CD4-positive, alpha-beta memory T cell (primary cell): ENCODE measurements at regions not wholly inside any gene's neighbourhood (a gene's known extent, or its start where the extent isn't known, plus 50 kb on each side); places are given as distances from the start of the nearest gene placed in this dataset.

Experiments used
- CTCF ChIA-PET: fragments of 350-600 bp; sonication (Branson Sonifier 250); formaldehyde crosslinking; loops from one replicate; lab custom pipeline; 2021; ENCODE audit warnings: inconsistent platforms; ENCODE audit not compliant: partially characterized antibody; lab: Charles Lee
- POLR2A ChIA-PET: fragments of 350-600 bp; sonication (Branson Sonifier 250); formaldehyde crosslinking; loops from one replicate; lab custom pipeline; 2021; ENCODE audit not compliant: partially characterized antibody; lab: Charles Lee
- DNase-seq, 5 donors: peaks; one replicate each; pipeline versions ENCODE4 v3.0.0 to v3.0.0-alpha.2; 2020 to 2022; ENCODE audit warnings: mixed read lengths in 1 of 5
- H3K27ac ChIP-seq: one replicate; pipeline ENCODE4 v1.7.0; 2013; ENCODE audit warnings: low read depth, low read length
- H3K27me3 ChIP-seq: 2 replicates; pipeline ENCODE4 v1.7.0; 2013; ENCODE audit warnings: mild to moderate bottlenecking, low read length, moderate library complexity; ENCODE audit not compliant: insufficient read depth
- H3K36me3 ChIP-seq: 2 replicates; pipeline ENCODE4 v1.7.0; 2013; ENCODE audit warnings: mild to moderate bottlenecking, low read length, moderate library complexity; ENCODE audit not compliant: insufficient read depth
- H3K4me1 ChIP-seq: 2 replicates; pipeline ENCODE4 v1.7.0; 2013; ENCODE audit warnings: mild to moderate bottlenecking, low read length, moderate library complexity; ENCODE audit not compliant: insufficient read depth
- H3K4me3 ChIP-seq, 2 donors: one replicate each; pipeline ENCODE4 v1.7.0; 2013; ENCODE audit warnings: low read length in 2 of 2, mild to moderate bottlenecking in 1 of 2
- H3K9me3 ChIP-seq, 2 donors: one replicate each; pipeline ENCODE4 v1.7.0; 2013; ENCODE audit warnings: low read length in 2 of 2, control low read depth in 1 of 2; ENCODE audit not compliant: control insufficient read depth in 1 of 2
- H3K27ac Mint-ChIP-seq, 7 donors: one replicate each; pipeline ENCODE4 v1.8.0; 2020 to 2021; ENCODE audit warnings: mixed read lengths in 7 of 7, mild to moderate bottlenecking in 6 of 7, inconsistent platforms in 3 of 7, moderate library complexity in 3 of 7
- H3K27me3 Mint-ChIP-seq, 2 donors: one replicate each; pipeline ENCODE4 v1.8.0; 2020 to 2021; ENCODE audit warnings: mixed read lengths in 2 of 2
- H3K36me3 Mint-ChIP-seq, 2 donors: one replicate each; pipeline ENCODE4 v1.8.0; 2020 to 2021; ENCODE audit warnings: mixed read lengths in 2 of 2, inconsistent platforms in 1 of 2, mild to moderate bottlenecking in 1 of 2
- H3K4me1 Mint-ChIP-seq, 4 donors: one replicate each; pipeline ENCODE4 v1.8.0; 2020 to 2021; ENCODE audit warnings: mixed read lengths in 4 of 4, mild to moderate bottlenecking in 1 of 4
- H3K4me3 Mint-ChIP-seq, 8 donors: one replicate each; pipeline ENCODE4 v1.8.0; 2020 to 2021; ENCODE audit warnings: mixed read lengths in 8 of 8, mild to moderate bottlenecking in 7 of 8, moderate library complexity in 6 of 8, inconsistent platforms in 3 of 8
- H3K9me3 Mint-ChIP-seq, 8 donors: one replicate each; pipeline ENCODE4 v1.8.0; 2020 to 2021; ENCODE audit warnings: mixed read lengths in 8 of 8, mild to moderate bottlenecking in 5 of 8, inconsistent platforms in 3 of 8, moderate library complexity in 1 of 8
- intact Hi-C: fragments of 100-400 bp; cut with micrococcal nuclease; formaldehyde crosslinking; loops from one replicate; pipeline ENCODE4 v1.15.1; 2023

- H3K4me3 Mint-ChIP-seq = no peak overlapping the region
- ChIA-PET POLR2A (no interaction called here), CTCF (no interaction called here)
- Histone ChIP-seq H3K9me3 (no peaks in the 10 kb centered on the region), H3K36me3 (no peaks in the 10 kb centered on the region), H3K4me1 (no peaks in the 10 kb centered on the region), H3K4me3 (no peak overlapping the region), H3K27me3 (no peaks in the 10 kb centered on the region), H3K27ac (no peak overlapping the region)
- no peak overlapping the region for H3K27ac Mint-ChIP-seq
- no peak for DNase-seq
- no peaks in the 10 kb centered on the region for H3K4me1 Mint-ChIP-seq
- H3K9me3 Mint-ChIP-seq = peaks cover 0 to 16% (median 3%) of the 10 kb centered on the region in 8 donors
- no peaks in the 10 kb centered on the region for H3K36me3 Mint-ChIP-seq
- no peaks in the 10 kb centered on the region for H3K27me3 Mint-ChIP-seq
- intact Hi-C loops = no loop called here
Measured at GRCh38 chr6:153574231-153574630, 443.1 kb upstream of the RGS17 start.

DNA sequence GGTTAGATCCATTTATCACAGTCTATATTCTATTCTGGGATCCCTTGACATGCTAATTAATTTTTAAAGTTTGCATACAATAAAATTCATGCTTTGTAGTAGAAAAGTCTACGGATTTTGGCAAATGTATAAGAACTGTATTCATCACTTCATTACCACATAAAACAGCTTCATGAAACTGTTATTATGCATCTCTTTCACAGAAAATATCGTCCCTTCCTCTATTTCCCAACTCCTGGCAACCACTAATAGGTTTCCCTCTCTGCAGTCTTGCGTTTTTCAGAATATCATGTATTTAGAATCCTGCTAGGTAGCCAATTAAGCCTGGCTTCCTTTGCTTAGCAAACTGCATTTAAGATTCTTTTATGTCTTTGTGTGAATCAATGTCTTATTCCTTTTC is 441.3 kb upstream of the RGS17 start:
- Histone ChIP-seq H3K4me1 (no peaks in the 10 kb centered on the region), H3K36me3 (no peaks in the 10 kb centered on the region), H3K4me3 (no peak overlapping the region), H3K9me3 (no peaks in the 10 kb centered on the region), H3K27me3 (no peaks in the 10 kb centered on the region), H3K27ac (no peak overlapping the region)
- Mint-ChIP-seq H3K27me3 (no peaks in the 10 kb centered on the region), H3K27ac (no peak overlapping the region), H3K4me1 (no peaks in the 10 kb centered on the region), H3K4me3 (no peak overlapping the region), H3K36me3 (no peaks in the 10 kb centered on the region), H3K9me3 (peaks cover 0 to 7% (median 2%) of the 10 kb centered on the region in 8 donors)
- CTCF ChIA-PET = no interaction called here
- POLR2A ChIA-PET = no interaction called here
- DNase-seq = no peak
- intact Hi-C loops = no loop called here

DNA sequence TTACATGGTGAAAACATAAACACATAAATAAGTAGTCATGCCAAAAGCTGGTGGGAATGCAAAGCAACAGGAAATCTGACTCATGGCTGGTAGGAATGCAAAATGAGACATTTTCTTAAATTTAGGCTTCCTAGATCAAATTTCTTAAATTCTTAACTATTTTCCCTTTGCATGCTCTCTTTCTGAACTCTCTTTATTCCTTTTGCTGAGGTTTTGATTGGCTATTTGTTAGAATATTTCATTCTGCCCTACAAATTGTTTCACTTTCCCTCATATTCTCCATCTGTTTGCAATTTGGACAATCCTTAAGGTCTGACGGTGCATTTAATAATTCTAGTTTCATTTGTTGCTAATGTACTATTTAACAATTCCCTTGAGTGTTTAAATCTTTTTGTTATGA is 437.5 kb upstream of the RGS17 start:
- Mint-ChIP-seq H3K9me3 (peaks cover 0 to under 1% (median 0%) of the 10 kb centered on the region in 8 donors), H3K36me3 (no peaks in the 10 kb centered on the region), H3K27me3 (no peaks in the 10 kb centered on the region), H3K4me3 (no peak overlapping the region), H3K4me1 (no peaks in the 10 kb centered on the region), H3K27ac (no peak overlapping the region)
- Histone ChIP-seq H3K27me3 (no peaks in the 10 kb centered on the region), H3K36me3 (no peaks in the 10 kb centered on the region), H3K9me3 (no peaks in the 10 kb centered on the region), H3K4me1 (no peaks in the 10 kb centered on the region), H3K27ac (no peak overlapping the region), H3K4me3 (no peak overlapping the region)
- ChIA-PET POLR2A (no interaction called here), CTCF (no interaction called here)
- intact Hi-C loops = no loop called here
- no peak for DNase-seq

DNA sequence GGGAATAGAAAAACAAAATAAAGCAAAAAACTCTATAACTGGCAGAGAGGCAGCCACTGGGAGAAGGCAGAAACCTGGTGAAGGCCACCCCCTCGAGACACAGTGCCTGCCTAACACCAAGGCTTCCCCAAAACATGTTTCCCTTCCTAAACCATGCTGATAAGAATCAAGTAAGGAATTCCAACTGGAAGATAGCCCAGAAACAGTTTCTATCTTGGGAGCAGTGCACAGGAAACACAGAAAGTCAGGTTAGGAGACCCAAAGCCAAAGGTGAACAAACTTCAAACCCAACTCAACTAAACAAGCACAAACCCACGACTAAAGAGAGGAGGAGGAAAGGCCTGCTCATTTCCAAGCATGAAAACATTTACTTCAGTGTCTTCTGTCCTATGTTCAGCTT is 433.7 kb upstream of the RGS17 start:
- no peaks in the 10 kb centered on the region for H3K9me3 Mint-ChIP-seq
- no peaks in the 10 kb centered on the region for H3K4me1 Mint-ChIP-seq

DNA sequence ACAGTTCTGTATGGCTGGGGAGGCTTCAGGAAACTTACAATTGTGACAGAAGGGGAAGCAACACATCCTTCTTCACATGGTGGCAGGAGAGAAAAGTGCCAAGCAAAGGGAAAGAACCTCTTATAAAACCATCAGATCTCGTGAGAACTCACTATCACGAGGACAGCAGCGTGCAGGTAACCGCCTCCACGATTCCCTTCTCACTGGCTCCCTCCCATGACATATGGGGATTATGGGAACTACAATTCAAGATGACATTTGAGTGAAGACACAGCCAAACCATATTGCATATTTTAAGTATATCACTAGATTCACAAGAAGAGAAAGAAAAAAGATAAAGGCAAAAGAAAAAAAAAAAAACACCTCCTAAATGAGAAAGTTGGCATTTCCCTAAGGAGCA is 431.9 kb upstream of the RGS17 start:
- Histone ChIP-seq H3K27me3 (no peaks in the 10 kb centered on the region), H3K27ac (no peak overlapping the region), H3K4me3 (no peak overlapping the region), H3K36me3 (no peaks in the 10 kb centered on the region), H3K9me3 (no peaks in the 10 kb centered on the region), H3K4me1 (no peaks in the 10 kb centered on the region)
- Mint-ChIP-seq H3K4me1 (no peaks in the 10 kb centered on the region), H3K36me3 (no peaks in the 10 kb centered on the region), H3K9me3 (peaks cover 0 to 4% (median 0%) of the 10 kb centered on the region in 8 donors), H3K4me3 (no peak overlapping the region), H3K27me3 (no peaks in the 10 kb centered on the region), H3K27ac (no peak overlapping the region)
- DNase-seq = no peak
- ChIA-PET CTCF (no interaction called here), POLR2A (no interaction called here)
- intact Hi-C loops = no loop called here

More for the DNA sequence above, 433.7 kb upstream of the RGS17 start:
- H3K27ac ChIP-seq = no peak overlapping the region
- no peaks in the 10 kb centered on the region for H3K27me3 ChIP-seq
- no peak overlapping the region for H3K4me3 ChIP-seq
- Mint-ChIP-seq H3K4me3 (no peak overlapping the region), H3K27me3 (no peaks in the 10 kb centered on the region), H3K36me3 (no peaks in the 10 kb centered on the region), H3K27ac (no peak overlapping the region)
- intact Hi-C loops = no loop called here
- DNase-seq = peak in 1 of 5 donors; percentile 12
- H3K9me3 ChIP-seq = no peaks in the 10 kb centered on the region
- no peaks in the 10 kb centered on the region for H3K4me1 ChIP-seq
- H3K36me3 ChIP-seq = no peaks in the 10 kb centered on the region
- ChIA-PET POLR2A (no interaction called here), CTCF (no interaction called here)

DNA sequence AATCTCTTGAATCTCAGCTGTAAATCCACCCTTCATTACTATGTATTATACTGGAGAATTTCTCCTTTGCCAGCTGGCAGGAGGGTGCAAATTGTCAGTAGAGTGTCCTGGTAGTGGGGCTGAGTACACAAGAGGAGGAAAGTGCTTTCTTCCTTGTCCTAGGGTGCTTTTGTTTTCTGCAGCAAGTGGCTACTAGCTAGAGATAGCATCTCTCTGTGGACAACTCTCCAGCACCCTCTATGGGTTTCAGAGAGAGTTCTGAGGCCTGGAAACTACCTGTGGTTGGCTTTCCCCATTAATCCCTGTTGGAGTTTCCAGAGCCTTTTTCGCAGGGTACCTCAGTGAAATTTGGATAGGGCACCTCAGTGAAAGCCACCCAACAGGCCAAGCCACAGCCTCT is 422.5 kb upstream of the RGS17 start:
- no peaks in the 10 kb centered on the region for H3K27me3 Mint-ChIP-seq
- no peak overlapping the region for H3K27ac Mint-ChIP-seq
- no peak overlapping the region for H3K4me3 Mint-ChIP-seq
- intact Hi-C loops = no loop called here
- DNase-seq = no peak
- H3K36me3 Mint-ChIP-seq = no peaks in the 10 kb centered on the region
- Histone ChIP-seq H3K27ac (no peak overlapping the region), H3K36me3 (no peaks in the 10 kb centered on the region), H3K27me3 (no peaks in the 10 kb centered on the region), H3K4me1 (no peaks in the 10 kb centered on the region), H3K4me3 (no peak overlapping the region), H3K9me3 (no peaks in the 10 kb centered on the region)
- POLR2A ChIA-PET = no interaction called here
- CTCF ChIA-PET = no interaction called here
- no peaks in the 10 kb centered on the region for H3K4me1 Mint-ChIP-seq
- H3K9me3 Mint-ChIP-seq = peaks cover 0 to 9% (median 2%) of the 10 kb centered on the region in 8 donors

GRCh38 chr6:153539602-153540001 is 408.5 kb upstream of the RGS17 start:
- Mint-ChIP-seq H3K4me3 (no peak overlapping the region), H3K4me1 (no peaks in the 10 kb centered on the region), H3K27ac (no peak overlapping the region), H3K9me3 (peaks cover 0 to 13% (median 1%) of the 10 kb centered on the region in 8 donors), H3K27me3 (no peaks in the 10 kb centered on the region), H3K36me3 (no peaks in the 10 kb centered on the region)
- POLR2A ChIA-PET = no interaction called here
- no peaks in the 10 kb centered on the region for H3K4me1 ChIP-seq
- CTCF ChIA-PET = no interaction called here
- no peaks in the 10 kb centered on the region for H3K27me3 ChIP-seq
- intact Hi-C loops = no loop called here
- H3K4me3 ChIP-seq = no peak overlapping the region
- no peaks in the 10 kb centered on the region for H3K36me3 ChIP-seq
- DNase-seq = no peak
- no peak overlapping the region for H3K27ac ChIP-seq
- H3K9me3 ChIP-seq = no peaks in the 10 kb centered on the region

DNA sequence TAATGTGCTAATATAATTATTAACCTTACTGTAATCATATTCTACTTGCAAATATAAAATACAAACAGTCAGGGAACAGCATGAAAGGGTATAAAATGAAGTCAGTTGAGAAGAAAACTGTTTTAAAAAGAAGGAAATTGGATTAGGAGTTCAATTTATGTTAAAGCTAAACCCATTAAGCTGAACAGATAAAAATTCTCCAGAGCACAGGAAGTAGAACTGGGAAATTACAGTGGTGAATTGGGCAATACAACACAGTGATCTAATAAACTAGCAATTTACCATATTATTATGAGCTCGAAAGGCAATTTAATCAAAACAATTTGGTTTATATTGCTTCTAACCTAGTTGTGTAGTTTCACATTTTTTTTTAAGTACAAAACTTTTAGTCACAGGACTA is 407.4 kb upstream of the RGS17 start:
- ChIA-PET POLR2A (no interaction called here), CTCF (no interaction called here)
- H3K4me1 ChIP-seq = no peaks in the 10 kb centered on the region
- Mint-ChIP-seq H3K36me3 (no peaks in the 10 kb centered on the region), H3K4me1 (no peaks in the 10 kb centered on the region), H3K27me3 (no peaks in the 10 kb centered on the region), H3K27ac (no peak overlapping the region), H3K4me3 (no peak overlapping the region), H3K9me3 (peaks cover 0 to 13% (median 1%) of the 10 kb centered on the region in 8 donors)
- H3K4me3 ChIP-seq = no peak overlapping the region
- no peak overlapping the region for H3K27ac ChIP-seq
- H3K36me3 ChIP-seq = no peaks in the 10 kb centered on the region
- H3K27me3 ChIP-seq = no peaks in the 10 kb centered on the region
- no peak for DNase-seq
- no peaks in the 10 kb centered on the region for H3K9me3 ChIP-seq
- intact Hi-C loops = no loop called here
